ENCODE measurements at regions not wholly inside any gene's neighbourhood (a gene's known extent, or its start where the extent isn't known, plus 50 kb on each side); places are given as distances from the start of the nearest gene placed in this dataset.

GRCh38 chr2:34747643-34748042 is 1148.5 kb upstream of the FAM98A start:
- no peaks in the 10 kb centered on the region for H3K4me1 ChIP-seq
- DNase-seq (no peak), ATAC-seq (no peak)
- TF ChIP-seq CTCF (IDR thresholded peaks at IDR 0.05) (no peak), POLR2A (IDR thresholded peaks at IDR 0.05) (no peak)
- H3K4me3 ChIP-seq: no peak overlapping the region
- WGBS, 2 donors: 69 to 71% methylated on average over 3 of the region's 3 CpGs
- H3K9me3 ChIP-seq: no peaks in the 10 kb centered on the region
- intact Hi-C loops (cut with DNase I): no loop called here
- H3K36me3 ChIP-seq (replicated peaks in 1 of 2; ENCODE audit: insufficient read depth in 1 of 2, low read depth in 2 of 2): no peaks in the 10 kb centered on the region
- H3K27me3 ChIP-seq: no peaks in the 10 kb centered on the region
- no peak overlapping the region for H3K27ac ChIP-seq

- DNase-seq (peak in 1 of 4 donors; percentile 19), ATAC-seq (no peak)
- Histone ChIP-seq H3K27me3 (no peaks in the 10 kb centered on the region), H3K36me3 (replicated peaks in 1 of 2; ENCODE audit: insufficient read depth in 1 of 2, low read depth in 2 of 2) (no peaks in the 10 kb centered on the region), H3K4me1 (no peaks in the 10 kb centered on the region), H3K27ac (no peak overlapping the region), H3K9me3 (no peaks in the 10 kb centered on the region), H3K4me3 (no peak overlapping the region)
- TF ChIP-seq CTCF (IDR thresholded peaks at IDR 0.05) (peak in 4 of 7 experiments; percentile 14 to 43 (median 39)), POLR2A (IDR thresholded peaks at IDR 0.05) (no peak)
- WGBS, 2 donors: 21 to 43% methylated on average over 3 of the region's 3 CpGs
- intact Hi-C loops (cut with DNase I): no loop called here
Observed at GRCh38 chr2:34738691-34739090, 1139.6 kb upstream of the FAM98A start.

- no peak for DNase-seq
- Histone ChIP-seq H3K36me3 (replicated peaks in 1 of 2; ENCODE audit: insufficient read depth in 1 of 2, low read depth in 2 of 2) (no peaks in the 10 kb centered on the region), H3K9me3 (no peaks in the 10 kb centered on the region), H3K4me3 (no peak overlapping the region), H3K4me1 (no peaks in the 10 kb centered on the region), H3K27me3 (no peaks in the 10 kb centered on the region), H3K27ac (peak overlapping the region in 1 of 4 donors; percentile 55)
- WGBS, 2 donors: 63 to 75% methylated on average over 3 of the region's 3 CpGs
- intact Hi-C loops (cut with DNase I): no loop called here
- peak; percentile 18 for ATAC-seq
- TF ChIP-seq POLR2A (IDR thresholded peaks at IDR 0.05) (no peak), CTCF (IDR thresholded peaks at IDR 0.05) (no peak)
Observed at GRCh38 chr2:34737146-34737545, 1138.0 kb upstream of the FAM98A start.

GRCh38 chr2:34736482-34736881 is 1137.4 kb upstream of the FAM98A start:
- Histone ChIP-seq H3K27ac (no peak overlapping the region), H3K27me3 (no peaks in the 10 kb centered on the region), H3K36me3 (replicated peaks in 1 of 2; ENCODE audit: insufficient read depth in 1 of 2, low read depth in 2 of 2) (no peaks in the 10 kb centered on the region), H3K4me3 (no peak overlapping the region), H3K9me3 (no peaks in the 10 kb centered on the region), H3K4me1 (no peaks in the 10 kb centered on the region)
- TF ChIP-seq POLR2A (IDR thresholded peaks at IDR 0.05) (no peak), CTCF (IDR thresholded peaks at IDR 0.05) (no peak)
- DNase-seq (no peak), ATAC-seq (no peak)
- intact Hi-C loops (cut with DNase I): no loop called here
- WGBS, 2 donors: 85 to 91% methylated on average over 2 of the region's 2 CpGs

GRCh38 chr2:34734662-34735061 is 1135.6 kb upstream of the FAM98A start:
- intact Hi-C loops (cut with DNase I): no loop called here
- no peak for DNase-seq
- Histone ChIP-seq H3K4me3 (no peak overlapping the region), H3K4me1 (no peaks in the 10 kb centered on the region), H3K27ac (peak overlapping the region in 2 of 4 donors; percentile 3 to 33), H3K27me3 (no peaks in the 10 kb centered on the region), H3K9me3 (no peaks in the 10 kb centered on the region), H3K36me3 (replicated peaks in 1 of 2; ENCODE audit: insufficient read depth in 1 of 2, low read depth in 2 of 2) (no peaks in the 10 kb centered on the region)
- no peak for ATAC-seq
- TF ChIP-seq CTCF (IDR thresholded peaks at IDR 0.05) (no peak), POLR2A (IDR thresholded peaks at IDR 0.05) (no peak)
